ENCODE measurements at regions not wholly inside any gene's neighbourhood (a gene's known extent, or its start where the extent isn't known, plus 50 kb on each side); places are given as distances from the start of the nearest gene placed in this dataset.

- in situ Hi-C loops (cut with MboI; ENCODE audit: low pct_unique_long_range_greater_than_20kb, low sequenced_read_pairs, unreplicated experiment): loop anchor here (25.0 kb wide), 2 partner anchors 353 to 478 kb away; no protein-coding TSS in a partner anchor
- no peak for DNase-seq (ENCODE audit: low spot score)
- no peak for TF ChIP-seq CTCF (IDR thresholded peaks at IDR 0.05; ENCODE audit: extremely low read depth, insufficient read depth, missing control alignments)
Observed at GRCh38 chr20:4608861-4609260, 77.4 kb upstream of the PRNP start.

- TF ChIP-seq CTCF (IDR thresholded peaks at IDR 0.05; ENCODE audit: extremely low read depth, insufficient read depth, missing control alignments): peak; percentile 78
- DNase-seq (ENCODE audit: low spot score): peak; percentile 62
- in situ Hi-C loops (cut with MboI; ENCODE audit: low pct_unique_long_range_greater_than_20kb, low sequenced_read_pairs, unreplicated experiment): loop anchor here (25.0 kb wide), 2 partner anchors 355 to 480 kb away; no protein-coding TSS in a partner anchor
Observed at GRCh38 chr20:4607287-4607713, 79.0 kb upstream of the PRNP start.

GRCh38 chr20:4606051-4606450 is 80.2 kb upstream of the PRNP start:
- in situ Hi-C loops (cut with MboI; ENCODE audit: low pct_unique_long_range_greater_than_20kb, low sequenced_read_pairs, unreplicated experiment): loop anchor here (25.0 kb wide), 2 partner anchors 356 to 481 kb away; no protein-coding TSS in a partner anchor
- no peak for DNase-seq (ENCODE audit: low spot score)
- no peak for TF ChIP-seq CTCF (IDR thresholded peaks at IDR 0.05; ENCODE audit: extremely low read depth, insufficient read depth, missing control alignments)

- in situ Hi-C loops (cut with MboI; ENCODE audit: low pct_unique_long_range_greater_than_20kb, low sequenced_read_pairs, unreplicated experiment): loop anchor here (25.0 kb wide), 2 partner anchors 357 to 482 kb away; no protein-coding TSS in a partner anchor
- no peak for TF ChIP-seq CTCF (IDR thresholded peaks at IDR 0.05; ENCODE audit: extremely low read depth, insufficient read depth, missing control alignments)
- no peak for DNase-seq (ENCODE audit: low spot score)
Observed at GRCh38 chr20:4605166-4605565, 81.1 kb upstream of the PRNP start.

- TF ChIP-seq CTCF (IDR thresholded peaks at IDR 0.05; ENCODE audit: extremely low read depth, insufficient read depth, missing control alignments): no peak
- in situ Hi-C loops (cut with MboI; ENCODE audit: low pct_unique_long_range_greater_than_20kb, low sequenced_read_pairs, unreplicated experiment): loop anchor here (25.0 kb wide), 2 partner anchors 358 to 483 kb away; no protein-coding TSS in a partner anchor
Observed at GRCh38 chr20:4604580-4604979, 81.7 kb upstream of the PRNP start.

GRCh38 chr20:4603724-4604123 is 82.5 kb upstream of the PRNP start:
- no peak for DNase-seq (ENCODE audit: low spot score)
- TF ChIP-seq CTCF (IDR thresholded peaks at IDR 0.05; ENCODE audit: extremely low read depth, insufficient read depth, missing control alignments): no peak
- in situ Hi-C loops (cut with MboI; ENCODE audit: low pct_unique_long_range_greater_than_20kb, low sequenced_read_pairs, unreplicated experiment): loop anchor here (25.0 kb wide), 2 partner anchors 359 to 484 kb away; no protein-coding TSS in a partner anchor

More at GRCh38 chr20:4604580-4604979, 81.7 kb upstream of the PRNP start:
- DNase-seq (ENCODE audit: low spot score): no peak

All from GM13977 (cell line).